Retinal pigment epithelial cell (primary cell): ENCODE measurements at regions not wholly inside any gene's neighbourhood (a gene's known extent, or its start where the extent isn't known, plus 50 kb on each side); places are given as distances from the start of the nearest gene placed in this dataset.
A peak's percentile ranks its signal among the peaks of the same experiment; 100 is the strongest.

Experiments used
- DNase-seq: peaks from one replicate; pipeline ENCODE4 v3.0.0-alpha.2; 2010; ENCODE audit warnings: low read depth
- H3K4me3 ChIP-seq: 2 replicates; pipeline ENCODE4 v1.5.1; 2011; ENCODE audit warnings: mild to moderate bottlenecking, low read length, control low read depth, moderate library complexity
- CTCF ChIP-seq: conservative IDR thresholded peaks from 2 replicates; pipeline ENCODE4 v1.5.1; 2011; ENCODE audit warnings: low read depth, low read length, control low read depth, inconsistent platforms

GRCh38 chr7:22630069-22630468 is 96.9 kb upstream of the IL6 start:
- H3K4me3 ChIP-seq: no peak overlapping the region
- TF ChIP-seq CTCF: no peak
- DNase-seq: no peak

- no peak for DNase-seq
- no peak overlapping the region for H3K4me3 ChIP-seq
- TF ChIP-seq CTCF: no peak
These were observed 97.9 kb upstream of the IL6 start for GRCh38 chr7:22629056-22629455.

GRCh38 chr7:22628112-22628511 is 98.9 kb upstream of the IL6 start:
- no peak for DNase-seq
- no peak overlapping the region for H3K4me3 ChIP-seq
- TF ChIP-seq CTCF: no peak

GRCh38 chr7:22627136-22627535 is 99.9 kb upstream of the IL6 start:
- DNase-seq: peak; percentile 68
- no peak overlapping the region for H3K4me3 ChIP-seq
- TF ChIP-seq CTCF: no peak

- H3K4me3 ChIP-seq: no peak overlapping the region
- no peak for TF ChIP-seq CTCF
- no peak for DNase-seq
These were observed 101.7 kb upstream of the IL6 start for GRCh38 chr7:22625251-22625650.

- H3K4me3 ChIP-seq: no peak overlapping the region
- TF ChIP-seq CTCF: no peak
These were observed 102.2 kb upstream of the IL6 start for GRCh38 chr7:22624781-22625180.

GRCh38 chr7:22622116-22622785 is 104.7 kb upstream of the IL6 start:
- H3K4me3 ChIP-seq: no peak overlapping the region
- no peak for DNase-seq
- no peak for TF ChIP-seq CTCF

More at GRCh38 chr7:22624781-22625180, 102.2 kb upstream of the IL6 start:
- no peak for DNase-seq
